ENCODE measurements at regions not wholly inside any gene's neighbourhood (a gene's known extent, or its start where the extent isn't known, plus 50 kb on each side); places are given as distances from the start of the nearest gene placed in this dataset.
"Not testable (repeated sequence)": the region's sequence is repeated elsewhere in the genome, so short reads cannot be mapped to it uniquely, and the experiment has no call there.

DNA sequence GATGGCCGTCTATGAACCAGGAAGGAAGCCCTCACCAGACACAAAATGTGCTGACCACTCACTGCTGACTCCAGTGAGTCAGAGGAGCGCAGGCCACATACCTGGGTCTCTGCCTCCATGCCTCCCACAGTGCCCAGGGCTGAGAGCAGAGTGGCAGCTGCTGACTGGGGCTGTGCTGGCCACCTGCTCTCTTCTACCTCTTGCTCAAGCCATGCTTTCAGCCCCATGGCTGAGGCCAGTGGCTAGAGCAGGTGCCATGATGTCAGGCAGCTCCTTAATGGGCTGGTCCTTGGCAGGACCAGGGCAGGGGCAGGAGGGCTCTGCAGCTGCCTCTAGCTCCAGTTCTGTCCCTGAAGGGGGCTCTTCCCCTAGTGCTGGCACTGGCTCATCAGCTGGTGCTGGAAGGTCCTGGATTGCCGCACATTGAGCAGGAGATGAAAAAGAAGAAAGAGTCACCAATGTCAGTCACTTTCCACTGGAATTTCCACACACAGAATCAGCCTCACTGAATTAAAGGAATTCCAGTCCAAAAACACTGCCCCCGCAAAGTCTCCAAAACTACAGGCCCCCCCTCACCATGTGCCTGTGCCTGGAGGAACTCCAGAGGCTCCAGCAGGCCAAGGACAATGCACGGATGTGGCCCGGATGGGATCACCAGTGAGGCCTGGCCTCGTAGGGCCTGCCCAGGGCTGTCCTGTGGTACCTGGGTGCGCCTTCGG, 86.4 kb downstream of the GGTLC2 start:
- H3K9me3 Mint-ChIP-seq = no peaks in the 10 kb centered on the region
- no peak for DNase-seq
- peaks cover 0 to 12% (median 4%) of the 10 kb centered on the region in 3 donors for H3K4me1 Mint-ChIP-seq
- no peak overlapping the region for H3K4me3 Mint-ChIP-seq
- H3K27ac Mint-ChIP-seq = no peak overlapping the region
- H3K27me3 Mint-ChIP-seq = peaks cover 6 to 13% (median 8%) of the 10 kb centered on the region in 3 donors
- no peak for ATAC-seq (ENCODE audit: low read depth in 2 of 2)
- H3K36me3 Mint-ChIP-seq = no peaks in the 10 kb centered on the region

DNA sequence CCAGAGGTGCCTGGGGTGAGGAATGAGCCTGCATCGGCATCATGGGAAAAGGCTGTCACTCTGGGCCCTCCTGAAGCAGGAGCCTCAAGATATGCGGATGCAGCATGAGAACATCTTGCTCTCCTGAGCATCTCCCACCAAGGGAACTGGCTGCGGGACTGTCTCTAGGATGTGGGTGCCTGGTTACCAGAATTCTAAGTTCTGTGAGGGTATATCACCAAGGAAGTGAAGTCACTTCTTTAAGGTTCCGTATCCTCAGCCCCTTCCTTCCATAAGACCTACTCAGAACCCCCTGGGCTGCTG, 86.9 kb downstream of the GGTLC2 start:
- ATAC-seq (ENCODE audit: low read depth in 2 of 2) (no peak), DNase-seq (no peak)
- Mint-ChIP-seq H3K27me3 (peaks cover 6 to 13% (median 11%) of the 10 kb centered on the region in 3 donors), H3K9me3 (no peaks in the 10 kb centered on the region), H3K27ac (peak overlapping the region in 1 of 6 donors; percentile 63), H3K4me3 (no peak overlapping the region), H3K4me1 (peaks cover 0 to 8% (median 0%) of the 10 kb centered on the region in 3 donors), H3K36me3 (no peaks in the 10 kb centered on the region)

DNA sequence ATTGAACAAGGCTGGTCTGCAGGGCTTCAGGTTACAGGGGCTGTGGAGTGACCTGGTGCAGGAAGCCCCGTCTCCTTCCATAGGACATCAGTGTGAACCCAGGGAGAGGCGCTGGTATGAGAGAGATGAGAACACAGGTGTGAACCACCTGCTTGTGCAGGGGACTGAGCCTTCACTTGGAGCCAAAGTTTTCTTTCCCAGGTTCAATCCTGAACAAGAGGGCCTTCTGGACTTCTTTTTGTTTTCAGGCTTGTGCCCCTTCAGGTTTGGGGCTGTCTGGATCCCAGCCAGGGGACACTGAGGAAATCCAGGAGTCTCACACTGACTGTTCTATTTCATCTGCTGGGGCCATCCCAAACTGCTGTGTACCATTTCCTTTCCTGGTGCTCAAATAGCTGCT, 88.6 kb downstream of the GGTLC2 start:
- not testable (repeated sequence) for H3K36me3 Mint-ChIP-seq; H3K27ac Mint-ChIP-seq; H3K4me3 Mint-ChIP-seq; H3K9me3 Mint-ChIP-seq; DNase-seq; ATAC-seq (ENCODE audit: low read depth in 2 of 2); H3K4me1 Mint-ChIP-seq
- peaks cover 12 to 21% (median 12%) of the 10 kb centered on the region in 3 donors for H3K27me3 Mint-ChIP-seq

DNA sequence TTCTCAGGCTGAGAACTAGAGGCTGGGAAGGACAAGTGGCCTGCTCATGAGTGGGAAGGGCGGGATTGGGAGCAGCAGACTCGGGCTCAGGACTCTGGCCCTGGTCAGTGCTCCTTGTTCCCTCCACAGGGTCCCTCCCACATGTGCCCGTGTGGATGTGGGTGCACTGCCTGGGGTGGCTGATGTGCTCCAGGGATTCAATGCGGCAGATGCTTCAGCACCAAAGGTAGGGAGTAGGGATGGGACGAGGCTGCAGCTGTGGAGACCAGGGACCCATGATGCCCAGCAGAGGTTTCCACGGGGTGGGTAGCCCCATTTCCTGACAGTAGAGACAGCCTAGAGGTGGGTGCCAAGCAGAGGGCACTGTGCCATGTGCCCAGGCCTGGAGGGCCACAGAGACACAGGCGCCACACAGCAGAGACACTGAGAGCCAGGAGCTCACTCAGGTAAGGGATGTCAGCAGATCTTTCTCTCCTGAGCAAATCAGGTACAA, 89.5 kb downstream of the GGTLC2 start:
- Mint-ChIP-seq H3K4me1 (peaks cover 0 to 8% (median 5%) of the 10 kb centered on the region in 3 donors), H3K4me3 (no peak overlapping the region)

DNA sequence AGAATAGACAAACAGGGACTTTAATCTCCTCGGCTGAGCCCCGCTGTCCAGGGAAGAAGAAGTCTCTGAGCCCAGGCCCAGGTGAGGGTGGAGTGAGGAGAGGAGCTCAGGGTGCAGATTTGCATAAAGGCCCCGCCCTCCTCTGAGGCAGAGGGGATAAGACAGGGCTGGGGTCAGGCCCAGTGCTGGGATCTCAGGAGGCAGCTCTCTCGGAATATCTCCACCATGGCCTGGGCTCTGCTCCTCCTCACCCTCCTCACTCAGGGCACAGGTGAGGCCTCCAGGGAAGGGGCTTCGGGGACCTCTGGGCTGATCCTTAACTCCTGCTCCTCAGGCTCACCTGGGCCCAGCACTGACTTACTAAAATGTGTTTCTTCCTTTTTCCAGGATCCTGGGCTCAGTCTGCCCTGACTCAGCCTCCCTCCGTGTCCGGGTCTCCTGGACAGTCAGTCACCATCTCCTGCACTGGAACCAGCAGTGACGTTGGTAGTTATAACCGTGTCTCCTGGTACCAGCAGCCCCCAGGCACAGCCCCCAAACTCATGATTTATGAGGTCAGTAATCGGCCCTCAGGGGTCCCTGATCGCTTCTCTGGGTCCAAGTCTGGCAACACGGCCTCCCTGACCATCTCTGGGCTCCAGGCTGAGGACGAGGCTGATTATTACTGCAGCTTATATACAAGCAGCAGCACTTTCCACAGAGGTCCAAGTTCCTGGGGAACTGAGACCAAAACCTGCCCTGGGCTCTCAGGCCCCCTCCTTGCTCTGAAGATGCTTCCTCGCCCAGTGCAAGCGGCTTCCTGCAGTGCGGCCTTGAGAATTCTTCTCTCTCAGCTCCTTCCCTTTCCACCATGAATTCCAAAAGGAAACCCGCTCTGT, 90.2 kb downstream of the GGTLC2 start:
- not testable (repeated sequence) for H3K9me3 Mint-ChIP-seq; H3K36me3 Mint-ChIP-seq; DNase-seq; ATAC-seq (ENCODE audit: low read depth in 2 of 2); H3K4me1 Mint-ChIP-seq
- H3K4me3 Mint-ChIP-seq = peak overlapping the region in 2 of 8 donors; percentile 29 to 51
- H3K27me3 Mint-ChIP-seq = peaks cover 12 to 18% (median 14%) of the 10 kb centered on the region in 3 donors
- peak overlapping the region in 2 of 6 donors; percentile 30 to 88 for H3K27ac Mint-ChIP-seq

More for the DNA sequence above, 89.5 kb downstream of the GGTLC2 start:
- DNase-seq (no peak), ATAC-seq (ENCODE audit: low read depth in 2 of 2) (no peak)
- Mint-ChIP-seq H3K36me3 (no peaks in the 10 kb centered on the region), H3K27me3 (peaks cover 12 to 21% (median 12%) of the 10 kb centered on the region in 3 donors), H3K9me3 (no peaks in the 10 kb centered on the region), H3K27ac (no peak overlapping the region)

DNA sequence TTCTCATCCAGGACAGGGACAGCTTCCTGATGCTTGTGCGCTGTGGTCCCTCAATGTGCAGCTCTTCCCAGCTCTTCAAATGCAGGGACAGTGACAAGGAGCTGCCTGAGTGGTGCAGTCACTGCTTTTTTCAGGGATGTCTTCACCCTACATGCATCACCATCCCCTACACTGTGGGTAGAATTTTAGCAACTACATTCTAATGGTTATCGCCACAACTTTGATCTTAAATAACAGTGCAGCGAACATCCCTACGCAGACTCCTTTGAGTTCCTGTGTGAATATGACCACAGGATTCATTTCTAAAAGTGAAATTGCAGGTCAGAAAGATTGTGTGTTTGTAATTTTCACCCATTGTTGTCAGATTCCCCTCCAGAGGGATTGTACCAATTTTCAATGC, 90.9 kb downstream of the GGTLC2 start:
- not testable (repeated sequence) for H3K9me3 Mint-ChIP-seq; H3K36me3 Mint-ChIP-seq; H3K4me3 Mint-ChIP-seq; DNase-seq; ATAC-seq (ENCODE audit: low read depth in 2 of 2)
- H3K27me3 Mint-ChIP-seq = peaks cover 15 to 18% (median 16%) of the 10 kb centered on the region in 3 donors
- H3K27ac Mint-ChIP-seq = peak overlapping the region in 2 of 6 donors; percentile 30 to 88
- H3K4me1 Mint-ChIP-seq = peaks cover 0 to 14% (median 5%) of the 10 kb centered on the region in 3 donors

DNA sequence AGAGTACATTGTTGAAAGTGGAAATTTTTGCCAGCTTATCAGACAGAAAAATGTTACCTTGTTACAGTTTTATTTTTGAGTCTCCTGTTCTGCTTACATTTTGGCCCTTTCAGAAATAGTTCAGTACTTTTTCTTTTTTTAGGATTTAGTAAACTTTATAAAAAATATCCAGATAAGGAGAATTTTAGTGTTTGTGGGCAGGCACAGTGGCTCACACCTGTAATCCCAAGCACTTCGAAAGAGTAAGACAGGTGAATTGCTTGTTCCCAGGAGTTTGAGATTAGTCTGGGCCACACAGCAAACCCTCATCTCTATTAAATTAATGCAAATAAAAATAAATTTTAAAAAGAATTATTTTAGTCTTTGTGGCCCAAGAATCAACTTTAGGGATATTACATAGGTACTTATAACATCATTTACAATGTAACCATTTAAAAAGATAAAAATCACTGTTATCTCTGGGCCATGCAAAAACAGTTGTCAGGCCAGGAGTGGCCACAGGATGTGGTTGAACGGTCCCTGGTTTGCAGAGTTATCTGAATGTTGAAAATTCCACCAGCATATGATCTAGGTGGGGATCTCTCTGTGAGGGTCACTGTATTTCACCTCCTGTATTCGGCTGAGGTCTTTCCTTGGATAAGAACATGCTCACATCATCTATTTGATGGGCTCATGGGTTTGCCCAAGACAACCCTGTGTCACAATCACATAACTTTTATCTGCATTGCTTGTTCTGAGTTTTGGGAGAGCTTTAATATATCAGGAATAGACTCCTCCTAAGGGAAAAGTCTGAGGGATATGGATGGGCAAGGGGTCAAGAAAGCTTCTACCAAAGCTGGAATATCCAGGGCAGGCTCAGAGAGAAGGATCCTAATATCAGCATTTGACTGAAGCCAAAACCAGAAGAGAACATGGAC, 91.5 kb downstream of the GGTLC2 start:
- Mint-ChIP-seq H3K36me3 (no peaks in the 10 kb centered on the region), H3K27ac (no peak overlapping the region), H3K4me3 (no peak overlapping the region), H3K27me3 (peaks cover 20 to 23% (median 21%) of the 10 kb centered on the region in 3 donors), H3K9me3 (no peaks in the 10 kb centered on the region), H3K4me1 (peaks cover 0 to 14% (median 5%) of the 10 kb centered on the region in 3 donors)
- ATAC-seq (ENCODE audit: low read depth in 2 of 2) = no peak
- no peak for DNase-seq

DNA sequence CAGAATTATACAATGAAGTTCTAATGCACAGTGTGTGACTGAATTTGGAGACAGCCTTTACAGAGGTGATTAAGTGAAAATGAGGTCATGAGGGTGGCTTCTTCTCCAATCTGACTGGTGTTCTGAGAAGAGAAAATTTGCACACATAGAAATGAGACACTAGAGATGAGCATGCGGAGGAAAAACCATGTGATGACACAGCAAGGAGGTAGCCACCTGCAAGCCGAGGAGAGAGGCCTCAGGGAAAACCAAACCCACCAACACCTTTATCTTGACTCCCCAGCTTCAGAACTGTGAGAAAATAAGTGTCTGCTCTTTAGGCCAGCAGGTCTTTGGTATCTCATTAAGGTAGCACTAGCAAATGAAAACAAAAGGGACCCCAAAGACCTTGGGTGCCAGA, 93.2 kb downstream of the GGTLC2 start:
- Mint-ChIP-seq H3K27me3 (peaks cover 18 to 26% (median 24%) of the 10 kb centered on the region in 3 donors), H3K9me3 (no peaks in the 10 kb centered on the region), H3K36me3 (no peaks in the 10 kb centered on the region), H3K4me1 (peaks cover 0 to 14% (median 5%) of the 10 kb centered on the region in 3 donors), H3K27ac (peak overlapping the region in 1 of 6 donors; percentile 31), H3K4me3 (no peak overlapping the region)
- DNase-seq = no peak
- no peak for ATAC-seq (ENCODE audit: low read depth in 2 of 2)

DNA sequence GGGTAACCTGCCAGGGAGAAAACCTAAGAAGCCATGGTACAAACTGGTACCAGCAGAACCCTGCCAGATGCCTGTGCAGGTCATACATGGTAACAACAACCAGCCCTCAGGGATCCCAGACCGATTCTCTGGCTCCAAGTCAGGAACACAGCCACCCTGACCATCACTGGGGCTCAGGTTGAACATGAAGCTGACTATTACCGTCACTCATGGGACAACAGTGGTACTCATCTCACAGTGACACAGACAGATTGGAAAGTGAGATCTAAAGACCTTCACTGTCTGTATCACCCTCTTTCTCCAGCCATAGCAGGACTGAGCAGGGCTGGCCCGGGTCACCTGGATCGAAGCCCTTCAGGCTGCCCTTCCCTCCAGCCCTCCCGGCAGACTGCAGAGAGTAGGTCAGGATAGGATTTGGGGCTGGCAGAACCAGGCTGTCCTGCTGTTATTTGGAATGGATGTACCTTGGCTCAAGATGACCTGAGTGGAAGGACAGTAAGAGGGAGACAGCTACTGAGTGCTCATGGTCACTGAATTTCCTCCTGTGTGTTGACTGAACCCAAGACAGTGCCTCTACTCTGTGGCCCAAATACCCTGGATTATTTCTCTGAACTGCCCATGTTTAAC, 94.7 kb downstream of the GGTLC2 start:
- Mint-ChIP-seq H3K27me3 (peaks cover 22 to 26% (median 24%) of the 10 kb centered on the region in 3 donors), H3K36me3 (no peaks in the 10 kb centered on the region), H3K4me3 (no peak overlapping the region), H3K4me1 (peaks cover 4 to 22% (median 12%) of the 10 kb centered on the region in 3 donors), H3K27ac (no peak overlapping the region), H3K9me3 (no peaks in the 10 kb centered on the region)
- ATAC-seq (ENCODE audit: low read depth in 2 of 2) (no peak), DNase-seq (no peak)

DNA sequence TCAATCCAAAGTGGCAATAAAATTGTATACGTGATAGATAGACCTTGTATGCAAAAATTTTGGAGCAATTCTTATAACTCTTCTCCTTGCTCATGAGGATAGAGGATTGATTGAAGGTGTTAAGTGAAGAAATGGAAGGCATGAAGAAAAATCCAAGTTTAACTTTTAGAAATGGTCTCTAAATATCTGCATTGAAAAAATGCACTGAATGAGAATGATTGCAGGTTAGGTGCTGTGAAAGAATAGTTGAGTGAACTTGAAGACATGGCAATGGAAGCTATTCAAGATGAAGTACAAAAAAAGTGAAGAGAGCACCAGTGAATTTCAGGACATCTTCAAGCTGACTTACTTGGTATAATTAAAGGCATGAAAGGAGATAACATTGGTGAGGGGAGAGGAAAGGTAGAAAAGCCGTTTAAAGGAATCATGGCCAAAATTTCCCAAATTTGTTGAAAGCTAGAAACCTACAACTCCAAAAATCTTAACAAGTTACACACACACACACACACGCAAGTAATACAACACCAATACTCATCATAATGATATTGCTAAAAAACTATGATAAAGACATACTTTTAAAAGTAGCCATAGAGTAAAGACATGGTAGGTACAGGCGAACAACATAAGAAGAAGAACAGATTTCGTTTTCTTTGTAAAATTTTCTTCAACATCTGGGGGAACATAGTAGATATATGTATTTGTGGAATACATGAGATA, 96.3 kb downstream of the GGTLC2 start:
- Mint-ChIP-seq H3K36me3 (no peaks in the 10 kb centered on the region), H3K4me3 (no peak overlapping the region), H3K9me3 (no peaks in the 10 kb centered on the region), H3K4me1 (peaks cover 14 to 19% (median 17%) of the 10 kb centered on the region in 3 donors), H3K27ac (no peak overlapping the region), H3K27me3 (peaks cover 22 to 26% (median 24%) of the 10 kb centered on the region in 3 donors)
- no peak for ATAC-seq (ENCODE audit: low read depth in 2 of 2)
- no peak for DNase-seq

DNA sequence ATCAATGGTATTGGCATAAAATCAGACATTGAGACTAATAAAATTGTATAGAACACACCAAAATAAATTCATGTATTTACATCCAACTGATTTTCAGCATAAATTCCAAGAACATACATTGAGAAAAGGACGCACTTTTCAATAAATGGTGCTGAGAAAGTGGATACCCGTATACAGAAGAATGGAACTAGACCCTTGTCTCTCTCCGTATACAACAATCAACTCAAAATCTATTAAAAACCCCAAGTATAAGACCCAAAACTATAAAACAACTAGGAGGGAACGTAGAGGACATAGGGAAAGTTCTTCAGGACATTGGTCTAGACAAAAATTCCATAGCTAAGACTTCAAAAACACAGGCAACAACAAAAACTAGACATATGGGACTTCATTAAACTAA, 97.4 kb downstream of the GGTLC2 start:
- peaks cover 22 to 27% (median 26%) of the 10 kb centered on the region in 3 donors for H3K4me1 Mint-ChIP-seq
- no peak overlapping the region for H3K4me3 Mint-ChIP-seq
- DNase-seq (no peak), ATAC-seq (ENCODE audit: low read depth in 2 of 2) (no peak)
- H3K36me3 Mint-ChIP-seq = no peaks in the 10 kb centered on the region
- no peak overlapping the region for H3K27ac Mint-ChIP-seq
- H3K9me3 Mint-ChIP-seq = no peaks in the 10 kb centered on the region
- H3K27me3 Mint-ChIP-seq = peaks cover 18 to 26% (median 24%) of the 10 kb centered on the region in 3 donors

DNA sequence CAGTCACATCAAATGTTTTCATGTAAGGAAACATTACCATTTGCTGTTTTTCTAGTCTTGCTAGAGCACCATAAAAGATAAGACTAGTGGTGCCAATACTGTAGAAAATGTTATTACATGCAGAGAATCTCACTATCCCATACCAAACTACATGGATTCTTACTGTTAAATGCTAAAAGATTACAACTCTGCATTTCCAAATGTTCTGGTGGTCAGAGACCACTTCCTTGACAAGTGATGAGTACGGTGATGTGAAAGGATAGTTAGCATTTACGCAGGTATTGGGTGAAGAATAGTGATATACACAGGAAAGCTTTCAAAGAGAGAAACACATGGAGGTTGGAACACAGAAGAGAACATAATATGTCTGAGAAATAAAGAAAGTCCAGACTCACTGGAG, 98.2 kb downstream of the GGTLC2 start:
- Mint-ChIP-seq H3K27me3 (peaks cover 13 to 22% (median 19%) of the 10 kb centered on the region in 3 donors), H3K36me3 (no peaks in the 10 kb centered on the region), H3K4me3 (no peak overlapping the region), H3K9me3 (no peaks in the 10 kb centered on the region), H3K27ac (no peak overlapping the region), H3K4me1 (peaks cover 26 to 35% (median 34%) of the 10 kb centered on the region in 3 donors)
- no peak for DNase-seq
- no peak for ATAC-seq (ENCODE audit: low read depth in 2 of 2)

Measured in naive B cell (primary cell).